Astrocyte (in vitro differentiated cells and primary cell): ENCODE measurements at regions not wholly inside any gene's neighbourhood (a gene's known extent, or its start where the extent isn't known, plus 50 kb on each side); places are given as distances from the start of the nearest gene placed in this dataset.

Experiments used
- DNase-seq: peaks from one replicate; pipeline ENCODE4 v3.0.0-alpha.2; 2010; ENCODE audit warnings: low read depth
- FAIRE-seq: peaks from 2 replicates; lab custom pipeline; 2011; peaks lifted over from hg19 to GRCh38; lab: Jason Lieb, UNC
- H2AFZ ChIP-seq: 2 replicates; pipeline ENCODE4 v1.6.0; 2012; ENCODE audit warnings: low read depth, low read length, inconsistent platforms
- H3K27ac ChIP-seq: 2 replicates; pipeline ENCODE4 v1.5.1; 2011; ENCODE audit warnings: low read depth, low read length, inconsistent platforms
- H3K27me3 ChIP-seq: 2 replicates; pipeline ENCODE4 v1.6.0; 2011; ENCODE audit warnings: low read length, inconsistent platforms; ENCODE audit not compliant: insufficient read depth
- H3K36me3 ChIP-seq: 2 replicates; pipeline ENCODE4 v1.5.1; 2011; ENCODE audit warnings: low read length, inconsistent platforms; ENCODE audit not compliant: insufficient read depth
- H3K4me1 ChIP-seq: 2 replicates; pipeline ENCODE4 v1.5.1; 2011; ENCODE audit warnings: low read length, inconsistent platforms; ENCODE audit not compliant: insufficient read depth
- H3K4me2 ChIP-seq: 2 replicates; pipeline ENCODE4 v1.6.0; 2012; ENCODE audit warnings: low read length, inconsistent platforms
- H3K4me3 ChIP-seq: 2 replicates; pipeline ENCODE4 v1.5.1; 2011; ENCODE audit warnings: low read depth, mild to moderate bottlenecking, low read length, inconsistent platforms; ENCODE audit not compliant: insufficient read depth
- H3K79me2 ChIP-seq: 2 replicates; pipeline ENCODE4 v1.6.0; 2012; ENCODE audit warnings: mild to moderate bottlenecking, low read length, inconsistent platforms; ENCODE audit not compliant: insufficient read depth
- H3K9ac ChIP-seq: 2 replicates; pipeline ENCODE4 v1.6.0; 2012; ENCODE audit warnings: mild to moderate bottlenecking, low read length, inconsistent platforms
- H3K9me3 ChIP-seq: 2 replicates; pipeline ENCODE4 v1.5.1; 2012; ENCODE audit warnings: low read depth, mild to moderate bottlenecking, low read length, inconsistent platforms; ENCODE audit not compliant: insufficient read depth
- H4K20me1 ChIP-seq: 2 replicates; pipeline ENCODE4 v1.6.0; 2012; ENCODE audit warnings: low read length, inconsistent platforms; ENCODE audit not compliant: insufficient read depth
- H3K27ac Mint-ChIP-seq: one replicate; pipeline ENCODE4 v1.8.0; 2021; ENCODE audit warnings: mild to moderate bottlenecking, mixed read lengths; ENCODE audit not compliant: unreplicated experiment
- H3K27me3 Mint-ChIP-seq: one replicate; pipeline ENCODE4 v1.8.0; 2021; ENCODE audit warnings: low read depth, mixed read lengths; ENCODE audit not compliant: unreplicated experiment
- H3K36me3 Mint-ChIP-seq: one replicate; pipeline ENCODE4 v1.8.0; 2021; ENCODE audit warnings: low read depth, mixed read lengths; ENCODE audit not compliant: unreplicated experiment
- H3K4me1 Mint-ChIP-seq: one replicate; pipeline ENCODE4 v1.8.0; 2021; ENCODE audit warnings: low read depth, mixed read lengths; ENCODE audit not compliant: unreplicated experiment
- H3K4me3 Mint-ChIP-seq: one replicate; pipeline ENCODE4 v1.8.0; 2021; ENCODE audit warnings: mild to moderate bottlenecking, moderate library complexity, mixed read lengths; ENCODE audit not compliant: unreplicated experiment
- H3K9me3 Mint-ChIP-seq: one replicate; pipeline ENCODE4 v1.8.0; 2021; ENCODE audit warnings: mild to moderate bottlenecking, mixed read lengths; ENCODE audit not compliant: unreplicated experiment
- EZH2 ChIP-seq: IDR thresholded peaks from 2 replicates; pipeline ENCODE4 v1.6.1; 2012; ENCODE audit warnings: mild to moderate bottlenecking, low read length, inconsistent platforms; ENCODE audit not compliant: insufficient read depth
- TF ChIP-seq, protein P1 (sequence below): IDR thresholded peaks from 2 replicates; pipeline ENCODE4 v1.5.1; 2011; ENCODE audit warnings: low read depth, mild to moderate bottlenecking, inconsistent platforms, low read length, moderate library complexity; ENCODE audit not compliant: insufficient read depth

DNA sequence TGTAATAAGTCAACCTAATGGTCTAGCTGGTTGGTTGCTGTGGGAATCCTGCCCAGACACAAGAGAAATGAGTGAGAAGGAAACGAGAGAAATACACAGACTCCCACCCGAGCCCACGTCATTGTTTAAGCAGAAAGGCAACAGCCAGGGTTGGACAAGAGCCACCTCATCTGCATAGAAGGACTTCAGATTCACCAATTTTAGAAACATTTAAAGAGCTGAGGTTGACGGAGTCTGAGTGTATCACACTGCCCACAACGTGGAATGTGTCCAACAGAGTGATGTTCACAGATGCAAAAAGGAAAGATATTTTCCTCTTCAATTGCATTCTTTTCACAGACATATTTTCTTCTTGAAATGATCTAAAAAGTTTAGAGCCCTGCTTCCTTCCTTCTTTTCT lies 349.5 kb downstream of the AGTPBP1 start:
- no peak overlapping the region for H3K27ac ChIP-seq
- H3K4me1 ChIP-seq: no peaks in the 10 kb centered on the region
- Mint-ChIP-seq H3K9me3 (no peaks in the 10 kb centered on the region), H3K27ac (no peak overlapping the region), H3K36me3 (peaks cover 3% of the 10 kb centered on the region), H3K4me1 (no peaks in the 10 kb centered on the region), H3K27me3 (peaks cover 1% of the 10 kb centered on the region), H3K4me3 (no peak overlapping the region)
- H3K79me2 ChIP-seq: no peaks in the 10 kb centered on the region
- no peaks in the 10 kb centered on the region for H3K36me3 ChIP-seq
- no peaks in the 10 kb centered on the region for H3K9me3 ChIP-seq
- DNase-seq (peak; percentile 74), FAIRE-seq (no peak)
- no peak overlapping the region for H3K4me2 ChIP-seq
- no peak overlapping the region for H3K4me3 ChIP-seq
- peaks cover 29% of the 10 kb centered on the region for H3K27me3 ChIP-seq
- no peak overlapping the region for H3K9ac ChIP-seq
- H2AFZ ChIP-seq: no peak overlapping the region
- H4K20me1 ChIP-seq: no peaks in the 10 kb centered on the region
- TF ChIP-seq EZH2: no peak
- TF ChIP-seq, protein P1, sequence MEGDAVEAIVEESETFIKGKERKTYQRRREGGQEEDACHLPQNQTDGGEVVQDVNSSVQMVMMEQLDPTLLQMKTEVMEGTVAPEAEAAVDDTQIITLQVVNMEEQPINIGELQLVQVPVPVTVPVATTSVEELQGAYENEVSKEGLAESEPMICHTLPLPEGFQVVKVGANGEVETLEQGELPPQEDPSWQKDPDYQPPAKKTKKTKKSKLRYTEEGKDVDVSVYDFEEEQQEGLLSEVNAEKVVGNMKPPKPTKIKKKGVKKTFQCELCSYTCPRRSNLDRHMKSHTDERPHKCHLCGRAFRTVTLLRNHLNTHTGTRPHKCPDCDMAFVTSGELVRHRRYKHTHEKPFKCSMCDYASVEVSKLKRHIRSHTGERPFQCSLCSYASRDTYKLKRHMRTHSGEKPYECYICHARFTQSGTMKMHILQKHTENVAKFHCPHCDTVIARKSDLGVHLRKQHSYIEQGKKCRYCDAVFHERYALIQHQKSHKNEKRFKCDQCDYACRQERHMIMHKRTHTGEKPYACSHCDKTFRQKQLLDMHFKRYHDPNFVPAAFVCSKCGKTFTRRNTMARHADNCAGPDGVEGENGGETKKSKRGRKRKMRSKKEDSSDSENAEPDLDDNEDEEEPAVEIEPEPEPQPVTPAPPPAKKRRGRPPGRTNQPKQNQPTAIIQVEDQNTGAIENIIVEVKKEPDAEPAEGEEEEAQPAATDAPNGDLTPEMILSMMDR: no peak

DNA sequence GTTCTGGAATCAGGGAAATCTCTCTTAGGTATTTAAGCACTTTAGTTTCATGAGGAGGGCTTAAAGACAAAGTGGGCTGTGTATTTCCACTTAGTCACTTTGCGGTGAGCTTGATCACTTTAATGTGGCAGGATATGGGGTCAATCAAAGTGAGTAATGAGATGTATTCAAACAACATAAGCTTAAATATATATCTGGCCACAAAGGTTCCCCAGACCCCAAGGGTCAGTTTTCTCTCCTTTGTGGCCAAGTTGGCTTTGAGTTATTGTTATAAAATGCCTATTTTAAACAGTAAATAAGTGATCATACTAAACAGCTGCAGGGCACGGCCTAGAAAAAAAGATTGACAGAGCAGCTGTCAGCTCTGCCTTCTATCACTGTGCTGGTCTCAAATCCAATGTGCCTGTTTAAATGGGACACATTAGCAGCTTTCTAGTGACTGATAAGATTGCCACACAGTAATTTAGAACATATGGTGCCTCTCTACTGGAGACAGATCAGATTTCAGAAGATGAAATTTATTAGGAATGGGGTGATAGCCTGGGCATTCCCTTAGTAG lies 363.9 kb downstream of the AGTPBP1 start:
- Mint-ChIP-seq H3K27me3 (peaks cover 7% of the 10 kb centered on the region), H3K36me3 (no peaks in the 10 kb centered on the region), H3K27ac (no peak overlapping the region), H3K4me3 (no peak overlapping the region), H3K4me1 (peaks cover 4% of the 10 kb centered on the region), H3K9me3 (peaks cover 3% of the 10 kb centered on the region)
- Histone ChIP-seq H3K27me3 (peaks cover 69% of the 10 kb centered on the region), H4K20me1 (no peaks in the 10 kb centered on the region), H3K36me3 (no peaks in the 10 kb centered on the region), H2AFZ (no peak overlapping the region), H3K9me3 (no peaks in the 10 kb centered on the region), H3K9ac (no peak overlapping the region), H3K27ac (no peak overlapping the region), H3K4me3 (no peak overlapping the region), H3K4me1 (no peaks in the 10 kb centered on the region), H3K79me2 (no peaks in the 10 kb centered on the region), H3K4me2 (no peak overlapping the region)
- FAIRE-seq (no peak), DNase-seq (peak; percentile 69)
- TF ChIP-seq EZH2: no peak
- TF ChIP-seq, protein P1: no peak

DNA sequence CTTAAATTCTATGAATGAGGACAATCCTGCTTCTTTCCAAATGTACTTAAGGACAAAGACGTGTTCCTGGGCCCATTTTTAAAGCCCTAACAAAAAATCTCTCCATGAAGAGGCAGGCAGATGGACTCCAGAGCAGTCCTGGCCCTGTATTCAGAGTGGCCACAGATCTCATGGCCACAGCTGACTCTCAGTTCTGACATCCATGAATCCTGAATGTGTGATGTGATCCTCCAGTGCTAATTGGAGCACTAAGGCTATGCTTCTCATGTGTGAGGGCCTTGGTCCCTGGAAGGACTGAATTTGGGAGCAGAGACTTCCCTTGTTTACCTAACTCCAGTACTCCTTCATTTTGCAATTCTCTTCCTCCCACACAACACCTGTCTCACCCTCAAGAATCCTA lies 373.0 kb downstream of the AGTPBP1 start:
- Histone ChIP-seq H3K9ac (no peak overlapping the region), H3K27ac (no peak overlapping the region), H3K4me3 (no peak overlapping the region), H3K36me3 (no peaks in the 10 kb centered on the region), H3K4me1 (no peaks in the 10 kb centered on the region), H2AFZ (no peak overlapping the region), H3K79me2 (no peaks in the 10 kb centered on the region), H3K4me2 (no peak overlapping the region), H3K27me3 (peaks cover 32% of the 10 kb centered on the region), H4K20me1 (no peaks in the 10 kb centered on the region), H3K9me3 (no peaks in the 10 kb centered on the region)
- peaks cover 4% of the 10 kb centered on the region for H3K9me3 Mint-ChIP-seq
- no peak overlapping the region for H3K27ac Mint-ChIP-seq
- no peaks in the 10 kb centered on the region for H3K4me1 Mint-ChIP-seq
- DNase-seq: no peak
- peaks cover 10% of the 10 kb centered on the region for H3K27me3 Mint-ChIP-seq
- no peak for FAIRE-seq
- no peak overlapping the region for H3K4me3 Mint-ChIP-seq
- H3K36me3 Mint-ChIP-seq: peaks cover 4% of the 10 kb centered on the region
- TF ChIP-seq EZH2: no peak
- TF ChIP-seq, protein P1: no peak
